ENCODE measurements at regions not wholly inside any gene's neighbourhood (a gene's known extent, or its start where the extent isn't known, plus 50 kb on each side); places are given as distances from the start of the nearest gene placed in this dataset.

- TF ChIP-seq EZH2 (IDR thresholded peaks at IDR 0.05; ENCODE audit: insufficient read depth, poor library complexity, severe bottlenecking) (no peak), EZH2phosphoT487 (IDR thresholded peaks at IDR 0.05; ENCODE audit: insufficient read depth, low read depth) (no peak)
Measured at GRCh38 chr9:38342532-38342931, 50.0 kb upstream of the ALDH1B1 start.
